Large intestine (tissue), 3 donors: ENCODE measurements at regions not wholly inside any gene's neighbourhood (a gene's known extent, or its start where the extent isn't known, plus 50 kb on each side); places are given as distances from the start of the nearest gene placed in this dataset.
"Not testable (repeated sequence)": the region's sequence is repeated elsewhere in the genome, so short reads cannot be mapped to it uniquely, and the experiment has no call there.

Source experiments
- DNase-seq, 2 donors: peaks; one replicate each; pipeline versions ENCODE4 v3.0.0 to v3.0.0-alpha.2; 2013
- H3K27ac ChIP-seq: one replicate; pipeline ENCODE4 v1.5.1; 2013; ENCODE audit warnings: low read length
- H3K27me3 ChIP-seq: 2 replicates; pipeline ENCODE4 v1.6.1; 2013; ENCODE audit warnings: low read length; ENCODE audit not compliant: control insufficient read depth, insufficient read depth
- H3K36me3 ChIP-seq: 2 replicates; pipeline ENCODE4 v1.6.1; 2013; ENCODE audit warnings: low read length; ENCODE audit not compliant: control insufficient read depth, insufficient read depth
- H3K4me1 ChIP-seq: one replicate; pipeline ENCODE4 v1.6.1; 2013; ENCODE audit warnings: low read length; ENCODE audit not compliant: control insufficient read depth, insufficient read depth
- H3K4me3 ChIP-seq: one replicate; pipeline ENCODE4 v1.5.1; 2013; ENCODE audit warnings: low read length
- H3K9me3 ChIP-seq: one replicate; pipeline ENCODE4 v1.6.1; 2013; ENCODE audit warnings: mild to moderate bottlenecking, low read depth, low read length, moderate library complexity; ENCODE audit not compliant: control insufficient read depth
- WGBS: methylation state at CpG from one replicate; pipeline ENCODE4 v1.1.5; 2013; ENCODE audit warnings: low lambda C conversion rate; ENCODE audit not compliant: insufficient coverage; 5-methylcytosine and 5-hydroxymethylcytosine counted together

DNA sequence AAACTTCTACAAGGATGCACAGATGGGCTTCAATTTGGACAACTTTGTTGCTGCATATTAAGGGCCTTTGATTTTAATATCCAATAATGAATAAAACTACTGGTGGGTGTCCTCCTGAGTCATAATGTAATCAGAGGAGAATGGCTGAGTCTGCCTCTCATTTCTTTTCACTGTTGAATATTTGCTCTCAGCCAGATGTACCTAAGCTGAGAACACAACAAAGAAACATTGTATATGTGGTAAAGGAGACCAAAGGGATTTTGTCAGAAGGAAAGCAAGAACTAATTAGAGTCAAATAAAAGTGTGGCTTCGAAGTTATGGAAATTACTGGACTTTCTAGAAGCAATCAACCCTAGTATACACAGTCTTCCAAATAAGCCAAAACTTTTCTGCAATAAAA is 131.0 kb upstream of the BET1 start:
- WGBS = 50% methylated on average over 1 of the region's 1 CpG
- Histone ChIP-seq H3K4me1 (no peaks in the 10 kb centered on the region), H3K36me3 (no peaks in the 10 kb centered on the region), H3K27ac (no peak overlapping the region), H3K4me3 (no peak overlapping the region), H3K9me3 (no peaks in the 10 kb centered on the region), H3K27me3 (no peaks in the 10 kb centered on the region)
- no peak for DNase-seq

DNA sequence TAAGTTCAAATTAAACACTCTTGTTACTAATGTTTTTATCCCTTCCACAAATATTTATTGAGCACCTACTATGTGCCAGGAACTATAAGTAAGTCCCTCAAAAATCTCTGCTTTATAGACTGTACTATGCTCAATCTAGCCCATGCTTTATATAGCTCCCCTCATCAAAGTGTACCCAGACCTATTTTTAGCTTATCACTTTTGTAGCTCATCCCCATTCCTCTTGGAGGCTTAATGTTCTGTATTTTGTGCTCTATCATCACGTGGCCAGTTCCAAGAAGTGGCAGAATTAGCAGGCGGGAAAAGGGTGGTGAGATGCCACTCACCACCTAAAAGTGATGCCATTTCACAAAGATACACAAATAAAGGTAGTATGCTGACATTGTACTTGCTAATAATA is 138.1 kb upstream of the BET1 start:
- H3K4me1 ChIP-seq = no peaks in the 10 kb centered on the region
- WGBS = 83% methylated on average over 2 of the region's 2 CpGs

GRCh38 chr7:94145602-94146001 is 141.4 kb upstream of the BET1 start:
- H3K4me3 ChIP-seq = no peak overlapping the region
- no peak for DNase-seq
- no CpG with 5 or more reads among the region's 2 CpGs for WGBS
- H3K27ac ChIP-seq = no peak overlapping the region
- H3K27me3 ChIP-seq = no peaks in the 10 kb centered on the region
- no peaks in the 10 kb centered on the region for H3K9me3 ChIP-seq
- no peaks in the 10 kb centered on the region for H3K36me3 ChIP-seq
- no peaks in the 10 kb centered on the region for H3K4me1 ChIP-seq

More for the DNA sequence above, 138.1 kb upstream of the BET1 start:
- H3K27me3 ChIP-seq = no peaks in the 10 kb centered on the region
- H3K27ac ChIP-seq = no peak overlapping the region
- H3K4me3 ChIP-seq = no peak overlapping the region
- no peaks in the 10 kb centered on the region for H3K36me3 ChIP-seq
- no peak for DNase-seq
- no peaks in the 10 kb centered on the region for H3K9me3 ChIP-seq

GRCh38 chr7:94146408-94146807 is 142.3 kb upstream of the BET1 start:
- H3K9me3 ChIP-seq = no peaks in the 10 kb centered on the region
- H3K4me3 ChIP-seq = no peak overlapping the region
- no peaks in the 10 kb centered on the region for H3K4me1 ChIP-seq
- no peak for DNase-seq
- 82% methylated on average over 3 of the region's 6 CpGs for WGBS
- no peak overlapping the region for H3K27ac ChIP-seq
- no peaks in the 10 kb centered on the region for H3K27me3 ChIP-seq
- H3K36me3 ChIP-seq = no peaks in the 10 kb centered on the region

DNA sequence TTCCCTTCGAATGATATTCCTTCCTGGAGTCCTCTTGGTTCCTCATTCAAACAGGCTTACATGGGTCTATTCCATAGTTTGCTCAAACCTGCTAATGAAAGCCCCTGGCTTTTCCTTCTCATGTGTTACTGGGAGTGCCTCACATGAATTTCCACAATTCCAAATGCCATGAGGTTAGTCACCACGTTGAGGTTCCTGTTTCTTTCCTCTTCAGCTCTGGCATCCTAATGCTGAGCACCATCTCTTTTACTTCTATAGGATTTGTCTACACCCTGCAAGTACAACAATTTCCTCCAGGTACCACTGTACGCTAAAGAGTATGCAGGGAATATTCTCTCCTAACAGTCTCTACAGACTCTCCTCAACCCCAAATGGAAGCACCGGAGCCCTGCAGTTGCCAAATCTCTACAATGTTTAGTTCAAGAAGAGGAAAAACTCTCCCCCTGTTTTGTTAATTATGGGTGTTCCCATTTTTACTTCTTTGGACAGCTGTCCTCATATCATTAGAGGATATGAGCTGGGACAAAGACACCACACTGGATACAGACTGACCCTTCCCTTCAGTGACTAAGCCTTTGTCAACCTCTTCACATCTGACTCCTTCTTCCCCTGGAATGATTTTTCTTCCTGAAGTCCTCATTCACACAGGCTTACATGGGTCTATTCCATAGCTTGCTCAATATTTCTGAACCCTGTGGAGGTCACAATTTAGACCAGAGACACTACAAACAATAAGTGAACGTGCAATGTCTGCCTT is 145.8 kb upstream of the BET1 start:
- no peak overlapping the region for H3K4me3 ChIP-seq
- H3K9me3 ChIP-seq = no peaks in the 10 kb centered on the region
- DNase-seq = no peak
- H3K4me1 ChIP-seq = no peaks in the 10 kb centered on the region
- H3K36me3 ChIP-seq = no peaks in the 10 kb centered on the region
- no peaks in the 10 kb centered on the region for H3K27me3 ChIP-seq
- H3K27ac ChIP-seq = no peak overlapping the region
- no CpG with 5 or more reads among the region's 5 CpGs for WGBS

DNA sequence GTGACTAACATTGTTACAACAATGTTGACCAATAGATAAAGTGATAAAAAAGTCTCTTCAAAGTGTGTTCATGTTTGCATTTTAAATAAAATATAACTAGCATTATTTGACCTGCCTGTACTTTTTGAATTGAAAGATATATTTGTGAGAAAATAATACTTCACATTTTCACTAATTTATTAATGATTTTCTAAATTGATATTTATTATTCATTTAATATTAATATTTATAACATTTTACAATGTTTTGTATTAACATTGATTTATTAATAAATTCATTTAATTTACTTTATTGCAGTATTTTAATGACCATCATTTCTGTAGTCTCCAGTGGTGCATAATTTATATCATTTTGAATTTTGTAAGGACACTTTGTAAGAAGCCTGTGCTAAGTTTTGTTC is 150.0 kb upstream of the BET1 start:
- no peak overlapping the region for H3K27ac ChIP-seq
- no peaks in the 10 kb centered on the region for H3K36me3 ChIP-seq
- no peaks in the 10 kb centered on the region for H3K27me3 ChIP-seq
- no peak overlapping the region for H3K4me3 ChIP-seq
- H3K9me3 ChIP-seq = no peaks in the 10 kb centered on the region
- DNase-seq = no peak
- H3K4me1 ChIP-seq = no peaks in the 10 kb centered on the region

- no peaks in the 10 kb centered on the region for H3K36me3 ChIP-seq
- H3K27ac ChIP-seq = no peak overlapping the region
- no peak overlapping the region for H3K4me3 ChIP-seq
- 25% methylated on average over 2 of the region's 3 CpGs for WGBS
- H3K9me3 ChIP-seq = no peaks in the 10 kb centered on the region
- no peaks in the 10 kb centered on the region for H3K4me1 ChIP-seq
- no peaks in the 10 kb centered on the region for H3K27me3 ChIP-seq
- no peak for DNase-seq
These were observed 150.7 kb upstream of the BET1 start for GRCh38 chr7:94154858-94155257.

DNA sequence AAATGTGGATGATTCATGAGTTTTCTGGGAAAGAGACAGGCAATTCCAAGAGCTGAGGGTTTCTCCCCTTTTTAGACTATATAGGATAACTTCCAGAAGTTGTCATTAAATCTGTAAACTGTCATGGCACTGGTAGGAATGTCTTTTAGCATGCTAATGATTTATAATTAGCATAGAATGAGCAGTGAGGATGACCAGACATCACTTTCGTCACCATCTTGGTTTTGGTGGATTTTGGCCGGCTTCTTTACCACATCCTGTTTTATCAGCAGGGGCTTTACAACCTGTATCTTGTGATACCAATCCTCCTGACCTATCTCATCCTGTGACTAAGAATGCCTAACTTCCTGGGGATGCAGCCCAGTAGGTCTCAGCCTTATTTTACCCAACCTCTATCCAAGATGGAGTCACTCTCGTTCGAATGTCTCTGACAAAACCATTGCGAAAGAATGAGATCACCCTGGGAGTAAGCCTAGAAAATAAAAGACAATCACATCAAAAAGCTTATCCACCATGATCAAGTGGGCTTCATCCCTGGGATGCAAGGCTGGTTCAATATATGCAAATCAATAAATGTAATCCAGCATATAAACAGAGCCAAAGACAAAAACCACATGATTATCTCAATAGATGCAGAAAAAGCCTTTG is 153.6 kb upstream of the BET1 start:
- not testable (repeated sequence) for H3K27ac ChIP-seq, H3K4me1 ChIP-seq, DNase-seq, H3K36me3 ChIP-seq, H3K27me3 ChIP-seq, H3K9me3 ChIP-seq, H3K4me3 ChIP-seq
- WGBS = no CpG with 5 or more reads among the region's 5 CpGs

DNA sequence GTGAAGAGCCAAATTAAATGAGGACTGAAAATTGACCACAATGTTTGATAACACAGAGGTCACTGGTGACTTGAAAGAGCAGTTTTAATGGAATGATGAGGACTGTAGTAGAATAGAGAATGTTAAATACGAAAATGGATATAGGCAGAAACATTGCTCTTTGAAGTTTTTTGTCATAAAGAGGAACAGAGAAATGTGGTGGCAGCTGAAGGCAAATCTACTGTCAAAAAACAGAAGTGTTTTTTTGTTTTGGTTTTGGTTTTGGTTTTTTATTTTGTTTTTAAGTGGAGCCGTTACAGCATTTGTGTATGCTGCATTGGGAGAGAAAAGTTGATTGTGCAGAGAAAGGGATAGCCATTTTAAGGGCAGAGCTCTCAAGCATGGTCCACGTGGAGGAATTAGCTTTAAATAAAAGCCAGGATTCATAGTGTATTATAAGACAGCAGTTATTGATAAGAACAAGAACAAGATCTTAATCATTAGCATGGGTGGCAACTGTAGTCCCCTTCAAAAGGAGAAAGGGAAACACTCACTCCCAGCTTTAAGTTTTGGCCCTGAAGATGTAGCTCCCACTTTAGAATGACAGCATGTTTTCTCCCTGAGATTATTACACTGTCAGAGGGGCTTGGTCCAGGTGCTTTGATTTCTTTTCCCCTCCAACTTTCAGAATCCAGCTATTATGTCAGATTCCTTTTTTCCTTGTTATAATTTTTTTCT is 156.7 kb upstream of the BET1 start:
- WGBS = 75% methylated on average over 3 of the region's 3 CpGs
- Histone ChIP-seq H3K27ac (no peak overlapping the region), H3K4me3 (no peak overlapping the region)

GRCh38 chr7:94161476-94161875 is 157.3 kb upstream of the BET1 start:
- DNase-seq = no peak
- H3K4me1 ChIP-seq = no peaks in the 10 kb centered on the region
- no peak overlapping the region for H3K4me3 ChIP-seq
- H3K27me3 ChIP-seq = no peaks in the 10 kb centered on the region
- no CpG with 5 or more reads among the region's 6 CpGs for WGBS
- H3K27ac ChIP-seq = no peak overlapping the region
- H3K36me3 ChIP-seq = no peaks in the 10 kb centered on the region
- no peaks in the 10 kb centered on the region for H3K9me3 ChIP-seq

More for the DNA sequence above, 156.7 kb upstream of the BET1 start:
- no peaks in the 10 kb centered on the region for H3K27me3 ChIP-seq
- no peak for DNase-seq
- H3K9me3 ChIP-seq = no peaks in the 10 kb centered on the region
- H3K36me3 ChIP-seq = no peaks in the 10 kb centered on the region
- no peaks in the 10 kb centered on the region for H3K4me1 ChIP-seq
